ENCODE measurements at regions not wholly inside any gene's neighbourhood (a gene's known extent, or its start where the extent isn't known, plus 50 kb on each side); places are given as distances from the start of the nearest gene placed in this dataset.

DNA sequence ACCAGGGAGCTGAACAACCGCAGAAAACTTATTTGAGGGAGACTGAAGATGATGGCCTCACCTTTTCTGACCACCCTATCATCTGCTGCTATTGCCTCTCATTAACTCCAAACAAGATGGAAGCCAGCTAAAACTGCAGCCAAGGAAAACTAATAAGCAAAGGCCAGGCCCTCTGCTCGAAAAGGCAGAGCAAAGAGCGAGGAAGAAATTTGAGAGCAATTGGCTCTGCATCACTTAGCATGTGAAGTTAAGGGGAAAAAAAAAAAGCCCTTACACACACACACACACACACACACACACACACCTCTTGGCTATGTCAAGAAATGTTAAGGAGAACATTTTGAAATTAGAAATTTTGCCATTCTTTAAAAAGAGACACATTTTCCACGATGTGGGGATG lies 228.1 kb upstream of the CYLC2 start:
- TF ChIP-seq, protein P1, sequence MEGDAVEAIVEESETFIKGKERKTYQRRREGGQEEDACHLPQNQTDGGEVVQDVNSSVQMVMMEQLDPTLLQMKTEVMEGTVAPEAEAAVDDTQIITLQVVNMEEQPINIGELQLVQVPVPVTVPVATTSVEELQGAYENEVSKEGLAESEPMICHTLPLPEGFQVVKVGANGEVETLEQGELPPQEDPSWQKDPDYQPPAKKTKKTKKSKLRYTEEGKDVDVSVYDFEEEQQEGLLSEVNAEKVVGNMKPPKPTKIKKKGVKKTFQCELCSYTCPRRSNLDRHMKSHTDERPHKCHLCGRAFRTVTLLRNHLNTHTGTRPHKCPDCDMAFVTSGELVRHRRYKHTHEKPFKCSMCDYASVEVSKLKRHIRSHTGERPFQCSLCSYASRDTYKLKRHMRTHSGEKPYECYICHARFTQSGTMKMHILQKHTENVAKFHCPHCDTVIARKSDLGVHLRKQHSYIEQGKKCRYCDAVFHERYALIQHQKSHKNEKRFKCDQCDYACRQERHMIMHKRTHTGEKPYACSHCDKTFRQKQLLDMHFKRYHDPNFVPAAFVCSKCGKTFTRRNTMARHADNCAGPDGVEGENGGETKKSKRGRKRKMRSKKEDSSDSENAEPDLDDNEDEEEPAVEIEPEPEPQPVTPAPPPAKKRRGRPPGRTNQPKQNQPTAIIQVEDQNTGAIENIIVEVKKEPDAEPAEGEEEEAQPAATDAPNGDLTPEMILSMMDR (IDR thresholded peaks at IDR 0.05; ENCODE audit: control extremely low read depth in 1 of 3, insufficient read depth in 1 of 3, low read depth in 1 of 3, low read length in 3 of 3) = no peak
- TF ChIP-seq SAP30 (IDR thresholded peaks at IDR 0.05; ENCODE audit: insufficient read depth, insufficient replicate concordance, low read length) (no peak), FOSL1 (IDR thresholded peaks at IDR 0.05; ENCODE audit: insufficient read depth, low read depth, low read length) (no peak), BCL11A (IDR thresholded peaks at IDR 0.05; ENCODE audit: low read depth in 2 of 2, low read length in 2 of 2) (no peak), CEBPB (IDR thresholded peaks at IDR 0.05; ENCODE audit: low read depth, low read length) (no peak), CBX8 (IDR thresholded peaks at IDR 0.05; ENCODE audit: borderline replicate concordance, low read depth, low read length) (no peak), JUND (IDR thresholded peaks at IDR 0.05; ENCODE audit: low read length) (no peak), RNF2 (IDR thresholded peaks at IDR 0.05; ENCODE audit: borderline replicate concordance, low read depth, low read length, missing control alignments, poor library complexity, severe bottlenecking) (no peak), EZH2 (IDR thresholded peaks at IDR 0.05; ENCODE audit: low read depth, low read length, severe bottlenecking) (no peak), RAD21 (IDR thresholded peaks at IDR 0.05 in 1 of 2, conservative IDR thresholded peaks at IDR 0.05 in 1 of 2; ENCODE audit: low read depth in 2 of 2, low read length in 2 of 2) (no peak), HDAC2 (IDR thresholded peaks at IDR 0.05; ENCODE audit: borderline replicate concordance in 1 of 2, low read depth in 2 of 2, low read length in 2 of 2) (no peak), TBP (IDR thresholded peaks at IDR 0.05; ENCODE audit: low read depth, low read length) (no peak), POLR2AphosphoS5 (IDR thresholded peaks at IDR 0.05; ENCODE audit: low read depth, low read length) (no peak)

Measured in H1 (cell line).